Nephron progenitor cell (in vitro differentiated cells): ENCODE measurements at regions not wholly inside any gene's neighbourhood (a gene's known extent, or its start where the extent isn't known, plus 50 kb on each side); places are given as distances from the start of the nearest gene placed in this dataset.

Experiments
- DNase-seq: peaks from one replicate; pipeline ENCODE4 v3.0.0; 2021
- H3K27ac Mint-ChIP-seq: 2 replicates; pipeline ENCODE4 v1.8.0; 2021; ENCODE audit warnings: mild to moderate bottlenecking, moderate library complexity, mixed read lengths
- H3K27me3 Mint-ChIP-seq: 2 replicates; pipeline ENCODE4 v1.8.0; 2021; ENCODE audit warnings: mild to moderate bottlenecking, low read depth, mixed read lengths; ENCODE audit not compliant: poor library complexity
- H3K36me3 Mint-ChIP-seq: 2 replicates; pipeline ENCODE4 v1.8.0; 2021; ENCODE audit warnings: low read depth, mixed read lengths
- H3K4me1 Mint-ChIP-seq: 2 replicates; pipeline ENCODE4 v1.8.0; 2021; ENCODE audit warnings: mixed read lengths
- H3K4me3 Mint-ChIP-seq: 2 replicates; pipeline ENCODE4 v1.8.0; 2021; ENCODE audit warnings: mild to moderate bottlenecking, moderate library complexity, mixed read lengths
- H3K9me3 Mint-ChIP-seq: 2 replicates; pipeline ENCODE4 v1.8.0; 2021; ENCODE audit warnings: mild to moderate bottlenecking, moderate library complexity, mixed read lengths
- CTCF ChIP-seq: fragments of 200-600 bp; sonication (generic); IDR thresholded peaks from 2 replicates; pipeline ENCODE4 v1.5.0; 2021; ENCODE audit warnings: antibody characterized with exemption

- TF ChIP-seq CTCF, result no peak
- Mint-ChIP-seq H3K27ac (no peak overlapping the region), H3K36me3 (no peaks in the 10 kb centered on the region), H3K4me1 (peaks cover 10% of the 10 kb centered on the region), H3K27me3 (no peaks in the 10 kb centered on the region), H3K4me3 (no peak overlapping the region), H3K9me3 (peaks cover 11% of the 10 kb centered on the region)
- DNase-seq, result no peak
Observed at GRCh38 chr6:21444711-21445260, 148.8 kb upstream of the SOX4 start.

- H3K27me3 Mint-ChIP-seq, result no peaks in the 10 kb centered on the region
- H3K4me1 Mint-ChIP-seq, result peaks cover 42% of the 10 kb centered on the region
- H3K4me3 Mint-ChIP-seq, result no peak overlapping the region
- no peak overlapping the region for H3K27ac Mint-ChIP-seq
- no peak for TF ChIP-seq CTCF
- peaks cover 11% of the 10 kb centered on the region for H3K36me3 Mint-ChIP-seq
- peaks cover 7% of the 10 kb centered on the region for H3K9me3 Mint-ChIP-seq
- DNase-seq, result no peak
Observed at GRCh38 chr6:21447987-21448386, 145.6 kb upstream of the SOX4 start.

GRCh38 chr6:21448485-21449109, 145.0 kb upstream of the SOX4 start:
- peaks cover 46% of the 10 kb centered on the region for H3K4me1 Mint-ChIP-seq
- peaks cover 11% of the 10 kb centered on the region for H3K36me3 Mint-ChIP-seq
- no peak overlapping the region for H3K27ac Mint-ChIP-seq
- no peak for TF ChIP-seq CTCF
- no peak overlapping the region for H3K4me3 Mint-ChIP-seq
- peaks cover 7% of the 10 kb centered on the region for H3K9me3 Mint-ChIP-seq
- H3K27me3 Mint-ChIP-seq, result peaks cover 5% of the 10 kb centered on the region
- DNase-seq, result no peak

GRCh38 chr6:21450149-21450548, 143.4 kb upstream of the SOX4 start:
- no peak for DNase-seq
- Mint-ChIP-seq H3K27ac (peak overlapping the region; percentile 4), H3K9me3 (peaks cover 7% of the 10 kb centered on the region), H3K36me3 (peaks cover 11% of the 10 kb centered on the region), H3K4me1 (peaks cover 56% of the 10 kb centered on the region), H3K27me3 (peaks cover 8% of the 10 kb centered on the region), H3K4me3 (no peak overlapping the region)
- no peak for TF ChIP-seq CTCF

- no peak for TF ChIP-seq CTCF
- H3K27ac Mint-ChIP-seq, result peak overlapping the region; percentile 4
- no peak overlapping the region for H3K4me3 Mint-ChIP-seq
- peaks cover 8% of the 10 kb centered on the region for H3K27me3 Mint-ChIP-seq
- H3K4me1 Mint-ChIP-seq, result peaks cover 61% of the 10 kb centered on the region
- no peak for DNase-seq
- H3K9me3 Mint-ChIP-seq, result peaks cover 7% of the 10 kb centered on the region
- peaks cover 11% of the 10 kb centered on the region for H3K36me3 Mint-ChIP-seq
Observed at GRCh38 chr6:21450628-21451027, 142.9 kb upstream of the SOX4 start.

GRCh38 chr6:21451546-21452013, 142.0 kb upstream of the SOX4 start:
- TF ChIP-seq CTCF, result no peak
- Mint-ChIP-seq H3K4me3 (no peak overlapping the region), H3K36me3 (peaks cover 11% of the 10 kb centered on the region)

More at GRCh38 chr6:21451546-21452013, 142.0 kb upstream of the SOX4 start:
- Mint-ChIP-seq H3K9me3 (peaks cover 7% of the 10 kb centered on the region), H3K4me1 (peaks cover 64% of the 10 kb centered on the region), H3K27ac (peak overlapping the region; percentile 75), H3K27me3 (peaks cover 8% of the 10 kb centered on the region)
- DNase-seq, result no peak
